ENCODE measurements at regions not wholly inside any gene's neighbourhood (a gene's known extent, or its start where the extent isn't known, plus 50 kb on each side); places are given as distances from the start of the nearest gene placed in this dataset.
"Not testable (repeated sequence)": the region's sequence is repeated elsewhere in the genome, so short reads cannot be mapped to it uniquely, and the experiment has no call there.

DNA sequence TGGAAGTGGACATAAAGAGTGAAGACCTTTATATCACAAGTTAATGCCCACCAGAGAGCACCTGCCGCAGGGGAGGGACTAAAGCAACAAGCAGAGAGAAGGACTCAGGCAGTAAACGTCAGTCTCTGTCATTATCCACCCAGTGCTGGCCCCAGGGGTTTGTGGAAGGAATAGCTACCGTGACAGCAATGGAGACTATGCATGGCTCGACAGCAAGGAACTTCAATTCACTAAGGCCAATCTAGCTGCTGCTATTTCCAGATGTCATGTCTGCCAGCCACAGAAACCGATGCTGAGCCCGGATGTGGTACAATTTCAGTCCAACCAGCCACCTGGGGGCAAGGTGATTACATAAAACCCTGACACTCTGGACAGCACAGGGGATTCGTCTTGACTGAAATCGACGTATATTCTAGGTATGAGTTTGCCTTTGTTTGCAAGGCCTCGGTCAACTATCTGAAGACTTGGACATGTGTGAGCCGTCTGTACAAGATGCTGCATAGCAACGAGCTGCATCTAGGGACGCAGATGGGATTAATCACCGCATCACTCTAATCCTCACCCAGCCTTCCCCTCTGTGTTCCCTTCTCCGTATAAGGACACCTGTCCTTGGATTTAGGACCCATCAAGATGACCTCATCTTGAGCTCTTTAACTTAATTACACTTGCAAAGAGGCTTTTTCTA is 154.1 kb upstream of the SH3BP4 start:
- no peak for DNase-seq

DNA sequence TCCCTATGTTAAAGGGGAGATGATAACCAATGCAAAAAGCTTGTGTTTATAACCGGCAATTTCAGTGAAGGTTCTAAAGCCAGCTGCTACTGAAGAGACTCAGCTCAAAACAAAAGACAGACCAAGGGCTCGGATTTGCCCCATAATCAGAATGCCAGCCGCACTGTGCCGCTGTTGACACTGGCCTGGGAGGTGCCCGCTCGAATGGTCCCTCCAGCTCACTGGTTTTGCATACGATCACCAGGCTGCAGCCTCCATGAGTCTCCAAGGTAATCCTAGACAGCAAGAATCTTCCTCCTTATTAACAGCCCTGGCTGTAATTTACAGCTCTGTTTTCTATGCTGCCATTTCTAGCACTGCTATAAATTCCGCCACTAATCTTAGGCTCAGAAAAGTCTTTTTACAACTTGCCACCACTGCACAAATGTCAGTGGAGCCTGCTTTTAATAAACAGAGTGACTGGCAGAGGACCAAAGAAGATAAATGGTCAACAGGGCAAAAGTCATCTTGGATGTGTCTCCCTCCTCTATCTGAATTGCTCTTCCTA is 155.7 kb upstream of the SH3BP4 start:
- DNase-seq = peak in 1 of 2 donors; percentile 3

DNA sequence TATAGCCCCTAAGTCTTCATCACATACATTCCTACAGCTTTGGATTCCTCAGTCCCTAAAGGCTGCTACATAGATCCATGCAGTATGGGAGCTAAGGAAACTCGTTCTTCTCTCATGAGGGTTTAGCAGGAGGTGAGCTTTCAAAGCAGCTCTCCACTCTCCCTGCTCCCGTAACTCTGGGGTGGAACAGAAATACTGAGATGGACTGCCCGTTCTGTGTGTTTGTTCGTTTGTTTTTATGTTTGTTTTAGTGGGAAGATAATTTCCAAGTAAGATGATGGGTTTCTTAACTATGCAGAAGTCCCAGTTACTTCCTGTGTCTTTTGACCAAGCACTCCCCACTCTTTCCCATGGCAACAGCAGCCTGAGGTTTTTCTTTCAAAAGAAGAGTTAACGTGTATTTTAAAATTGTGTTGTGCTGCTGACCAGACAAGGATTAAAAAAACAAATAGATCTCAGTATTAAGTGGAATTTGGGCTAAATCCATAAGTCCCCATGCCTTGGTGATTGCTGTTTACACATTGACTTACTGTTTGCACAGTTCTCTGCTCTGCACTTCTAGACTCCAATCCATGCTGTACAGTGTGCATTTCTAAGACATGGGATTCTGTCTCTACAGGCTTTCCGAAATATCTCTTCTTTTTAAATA is 156.4 kb upstream of the SH3BP4 start:
- no peak for DNase-seq

DNA sequence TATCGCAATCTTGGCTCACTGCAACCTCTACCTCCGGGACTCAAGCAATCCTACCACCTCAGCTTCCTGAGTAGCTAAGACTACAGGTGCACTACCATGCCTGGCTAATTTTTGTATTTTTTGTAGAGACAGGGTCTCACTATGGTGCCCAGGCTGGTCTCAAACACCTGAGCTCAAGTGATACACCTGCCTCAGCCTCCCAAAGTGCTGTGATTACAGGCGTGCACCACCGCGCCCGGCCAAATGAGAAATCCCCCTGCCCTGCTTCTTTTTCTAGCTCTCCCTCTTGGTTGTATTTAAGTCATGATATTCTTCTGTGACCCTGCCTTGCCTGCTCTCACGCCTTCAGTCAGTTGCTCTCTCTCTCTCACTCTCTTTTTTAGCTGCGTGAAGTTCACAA is 157.0 kb upstream of the SH3BP4 start:
- no peak for DNase-seq

DNA sequence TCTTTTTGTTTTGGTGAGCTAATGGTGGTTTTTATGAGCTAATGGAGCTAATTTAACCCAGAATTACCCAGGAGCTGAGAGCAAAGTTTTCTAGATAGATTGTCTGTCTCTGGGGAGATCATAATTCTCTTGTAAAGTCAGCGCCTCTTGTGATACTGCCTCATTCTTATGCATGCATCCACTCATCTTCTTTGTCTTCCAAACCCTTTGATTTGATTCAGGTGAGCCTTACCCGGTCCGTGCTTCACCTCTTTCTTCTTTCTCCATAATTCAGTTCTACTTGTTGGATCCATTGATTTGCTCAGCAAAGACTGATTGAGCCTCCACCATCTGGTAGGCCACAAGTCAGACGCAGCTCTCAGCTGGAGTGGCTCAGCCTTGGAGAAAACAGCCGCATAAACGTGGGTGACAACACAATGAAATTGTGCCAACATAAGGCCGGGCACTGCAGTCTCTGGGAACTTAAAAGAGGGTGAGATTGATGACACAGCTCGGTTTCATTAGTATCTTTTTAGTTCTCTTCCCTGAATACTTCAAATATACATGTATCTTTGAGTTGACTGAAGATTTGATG is 158.5 kb upstream of the SH3BP4 start:
- DNase-seq = no peak

DNA sequence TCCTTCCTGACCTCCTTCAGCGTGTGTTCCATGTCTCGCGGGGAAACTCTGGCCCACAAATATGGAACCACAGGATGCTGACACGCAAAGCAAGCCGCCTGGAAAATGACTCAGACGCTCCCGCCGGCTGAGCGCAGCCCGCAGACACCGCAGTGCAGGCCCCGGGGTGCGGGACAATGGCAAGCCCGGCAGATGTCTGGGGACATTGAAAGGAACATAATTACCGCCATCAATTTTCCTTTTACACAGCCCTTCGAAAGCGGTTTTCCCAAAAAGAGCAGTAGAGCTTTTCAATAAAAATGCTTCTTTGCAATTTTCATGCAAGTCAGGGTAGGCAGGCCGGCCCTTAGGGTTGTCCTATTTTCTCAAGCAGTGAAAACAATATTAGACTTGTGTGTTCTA is 159.2 kb upstream of the SH3BP4 start:
- DNase-seq = peak in 1 of 2 donors; percentile 16

DNA sequence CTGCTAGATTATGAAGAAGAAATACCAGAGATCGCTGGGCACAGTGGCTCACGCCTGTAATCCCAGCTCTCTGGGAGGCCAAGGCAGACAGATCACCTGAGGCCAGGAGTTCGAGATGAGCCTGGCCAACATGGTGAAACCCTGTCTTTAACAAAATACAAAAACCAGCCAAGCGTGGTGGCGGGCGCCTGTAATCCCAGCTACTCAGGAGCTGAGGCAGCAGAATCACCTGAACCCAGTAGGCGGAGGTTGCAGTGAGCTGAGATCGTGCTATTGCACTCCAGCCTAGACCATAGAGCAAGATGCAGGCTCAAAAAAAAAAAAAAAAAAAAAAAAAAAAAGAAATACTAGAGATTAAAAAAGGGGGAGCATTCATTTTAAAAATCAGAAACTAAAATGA is 159.7 kb upstream of the SH3BP4 start:
- not testable (repeated sequence) for DNase-seq

DNA sequence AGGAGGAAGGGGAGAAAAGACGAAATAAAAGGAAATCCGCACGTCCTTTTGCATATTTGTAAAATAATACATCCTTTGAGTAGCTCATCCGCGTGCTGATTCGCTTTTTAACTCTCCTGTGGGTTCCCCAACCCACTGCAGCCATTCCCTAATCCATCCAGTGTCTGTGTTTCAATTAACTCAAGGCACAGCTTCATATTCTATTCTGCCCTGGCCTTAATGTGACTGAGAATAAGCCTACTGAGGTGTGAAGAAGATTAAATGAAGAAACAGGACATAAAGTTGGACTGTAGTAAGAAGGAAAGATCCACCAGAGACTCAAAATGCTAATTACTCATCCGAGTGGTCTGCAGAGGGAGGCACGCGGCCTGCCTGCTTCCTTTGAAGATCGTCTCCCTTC is 161.4 kb upstream of the SH3BP4 start:
- no peak for DNase-seq

DNA sequence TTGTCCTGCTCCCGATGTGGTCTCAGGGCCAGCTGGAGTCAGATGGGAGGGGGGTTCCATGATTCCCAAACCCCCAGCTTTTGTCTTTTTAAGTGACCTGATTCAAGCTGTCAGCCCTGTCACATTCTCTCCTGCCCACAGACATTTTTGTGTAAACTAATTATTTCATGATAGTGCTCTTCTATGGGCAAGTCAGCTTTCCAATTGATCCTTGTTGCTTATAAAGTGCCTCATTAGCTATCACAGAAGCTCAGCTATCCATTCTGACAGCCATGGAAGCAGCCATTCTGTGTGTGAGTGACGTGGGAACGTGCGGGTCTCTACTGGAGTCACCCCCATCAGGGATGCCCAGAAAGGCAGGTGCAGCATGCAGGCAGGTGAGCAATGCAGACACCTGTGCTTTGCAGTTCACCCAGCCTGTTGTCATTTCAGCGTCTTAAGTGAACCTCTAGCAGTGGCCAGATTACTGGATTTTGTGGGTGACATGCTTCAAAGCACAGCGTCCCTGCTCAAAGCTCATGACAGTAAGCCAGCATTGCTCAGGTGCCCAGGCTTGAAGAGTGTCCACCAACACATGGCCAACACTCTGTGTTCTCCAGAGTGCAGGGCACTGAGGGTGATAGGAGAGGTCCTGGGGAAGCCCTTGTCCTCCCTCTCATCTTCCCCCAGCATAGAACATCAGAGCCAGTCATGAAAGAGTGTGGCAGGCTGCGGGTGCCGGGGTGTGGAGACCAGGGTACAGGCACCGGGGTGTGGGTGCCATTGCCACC is 162.1 kb upstream of the SH3BP4 start:
- DNase-seq = no peak

DNA sequence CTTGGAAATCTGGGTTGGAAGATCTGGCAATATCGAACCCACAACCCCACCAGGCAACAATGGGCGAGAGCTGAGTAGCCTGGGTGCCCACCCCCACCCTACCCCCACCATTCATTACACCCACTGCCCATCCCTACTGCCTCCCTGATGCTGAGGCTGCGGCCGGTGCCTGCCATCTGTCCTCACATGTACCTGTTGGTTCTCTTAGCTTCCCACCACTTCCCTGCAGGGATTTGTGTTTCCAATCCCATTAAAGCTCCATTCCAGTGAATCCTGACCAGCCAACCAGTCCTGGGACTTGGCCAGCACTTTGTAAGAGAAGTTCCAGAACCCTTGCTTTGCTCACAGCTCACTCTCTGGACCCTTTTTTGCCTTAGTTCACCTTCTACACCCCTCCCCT is 163.0 kb upstream of the SH3BP4 start:
- DNase-seq = no peak

DNA sequence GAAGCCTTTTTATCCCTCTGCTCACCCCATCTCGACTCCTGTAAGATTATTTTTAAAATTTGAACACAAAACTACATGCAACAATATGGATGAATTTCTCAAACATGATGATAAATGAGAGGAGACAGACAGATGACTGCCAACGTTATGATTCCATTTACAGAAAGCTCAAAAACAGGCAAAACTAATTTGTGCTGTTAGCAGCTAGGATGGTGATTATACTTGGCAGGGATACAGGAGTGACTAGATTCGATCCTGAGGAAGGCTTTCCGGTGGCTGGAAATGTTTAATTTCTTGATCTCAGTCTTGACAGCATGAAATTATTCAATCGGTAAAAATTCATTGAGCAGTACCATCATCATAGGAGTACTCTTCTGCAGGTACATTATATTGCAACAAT is 163.4 kb upstream of the SH3BP4 start:
- DNase-seq = no peak

DNA sequence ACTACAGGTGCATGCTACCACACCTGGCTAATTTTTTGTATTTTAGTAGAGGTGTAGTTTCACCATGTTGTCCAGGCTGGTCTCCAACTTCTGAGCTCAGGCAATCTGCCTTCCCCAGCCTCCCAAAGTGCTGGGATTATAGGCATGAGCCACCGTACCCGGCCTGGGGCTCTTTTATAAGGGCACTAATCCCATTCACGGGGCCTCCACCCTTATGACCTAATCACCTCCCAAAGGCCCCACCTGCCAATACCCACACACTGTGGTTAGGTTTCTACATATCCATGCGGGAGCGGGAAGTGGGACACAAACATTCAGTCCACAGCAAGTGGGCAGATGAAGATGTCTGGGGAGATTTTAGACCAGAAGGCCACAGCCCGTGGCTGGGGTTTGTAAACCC is 164.7 kb upstream of the SH3BP4 start:
- DNase-seq = no peak

DNA sequence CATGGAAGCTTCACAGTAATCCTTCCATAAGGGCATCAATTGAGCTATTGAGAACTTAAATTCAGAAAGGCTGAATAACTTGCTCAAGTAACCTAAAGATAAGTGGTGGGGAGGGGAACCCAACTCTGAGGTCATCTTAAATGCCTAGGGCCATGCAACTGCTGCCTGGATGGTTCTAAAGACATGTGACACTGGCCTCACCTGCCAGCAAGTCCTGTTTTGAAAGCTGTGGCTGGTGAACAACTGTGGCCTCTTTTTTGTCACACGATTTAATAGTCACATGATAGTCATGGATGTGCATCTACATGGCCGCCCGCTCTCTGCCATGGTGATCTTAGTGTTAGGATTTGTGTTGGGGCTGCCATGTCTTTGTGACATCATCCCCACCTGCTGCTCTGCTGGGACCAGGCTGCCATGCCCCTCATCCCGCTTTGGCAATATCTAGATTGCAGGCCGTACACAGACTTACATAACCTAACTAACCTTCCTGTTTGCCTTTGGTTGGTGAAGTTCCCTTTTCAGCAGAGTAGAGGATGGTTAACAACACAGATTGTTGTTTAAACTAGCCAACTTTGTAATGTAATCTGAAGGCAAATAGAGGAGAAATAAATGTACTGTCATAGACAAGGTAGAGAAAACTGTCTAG is 177.9 kb upstream of the SH3BP4 start:
- no peak for DNase-seq

DNA sequence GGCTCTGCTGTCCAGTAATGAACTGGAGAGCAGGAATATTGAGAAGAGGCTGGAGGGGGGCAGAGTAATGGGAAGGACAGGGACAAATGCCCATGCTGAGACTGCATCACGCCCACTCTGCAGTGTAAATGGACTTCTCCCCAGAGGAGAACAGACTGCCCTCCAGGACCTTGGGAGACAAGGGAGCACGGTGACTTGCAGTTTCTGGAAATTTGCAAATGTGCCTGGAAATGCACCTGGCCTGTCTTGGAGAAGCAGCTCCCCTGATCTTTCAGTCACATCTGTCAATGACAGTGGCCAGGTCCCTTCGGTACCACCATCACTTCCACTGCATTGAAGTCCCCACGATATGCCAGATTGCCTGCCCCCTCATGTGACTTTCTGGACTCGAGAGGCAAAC is 178.7 kb upstream of the SH3BP4 start:
- no peak for DNase-seq

DNA sequence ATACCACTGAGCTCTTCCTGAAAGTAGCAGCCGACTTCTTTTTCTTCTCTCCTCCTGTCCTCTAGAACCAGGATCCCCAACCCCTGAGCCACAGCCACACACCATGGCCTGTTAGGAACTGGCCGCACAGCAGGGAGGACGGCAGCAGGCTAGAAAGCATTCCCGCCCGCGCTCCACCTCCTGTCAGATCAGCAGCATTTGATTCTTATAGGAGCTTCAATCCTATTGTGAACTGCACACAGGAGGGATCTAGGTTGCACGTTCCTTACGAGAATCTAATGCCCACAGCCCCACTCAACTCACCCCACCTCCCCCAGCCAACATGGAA is 179.1 kb upstream of the SH3BP4 start:
- DNase-seq = no peak

DNA sequence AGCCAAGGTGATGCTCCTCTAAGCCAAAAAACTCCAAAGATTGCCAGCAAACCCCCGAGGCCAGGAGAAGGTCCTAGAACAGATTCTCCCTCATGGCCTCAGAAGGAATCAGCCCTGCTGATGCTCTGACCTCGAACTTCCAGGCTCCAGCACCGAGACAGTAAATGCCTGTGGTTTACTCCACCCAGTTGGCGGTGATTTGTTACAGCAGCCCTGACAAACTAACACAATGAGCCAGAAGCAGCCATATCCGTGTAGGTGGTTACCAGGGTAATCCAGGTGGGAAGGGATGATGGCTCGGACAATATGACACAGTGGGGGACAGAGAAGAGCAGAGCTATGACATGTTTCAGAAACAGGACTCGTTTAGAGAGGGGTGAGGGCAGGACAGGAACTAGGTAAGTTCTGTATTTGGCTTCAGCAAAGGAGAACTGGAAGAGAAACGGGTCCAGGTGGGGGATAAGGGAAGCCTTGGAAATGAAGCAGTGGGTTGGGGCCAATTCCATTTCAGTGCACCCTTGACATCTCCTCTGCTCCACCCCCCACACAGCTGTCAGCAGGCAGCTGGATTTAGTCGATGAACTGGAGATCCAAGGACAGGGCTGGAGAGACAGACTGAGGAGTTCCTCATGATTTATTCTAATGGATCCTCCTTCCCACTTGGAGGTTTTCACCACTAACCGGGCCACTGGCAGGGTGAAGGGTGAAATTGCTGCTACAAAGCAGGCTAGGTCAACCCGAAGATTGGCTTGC is 179.7 kb upstream of the SH3BP4 start:
- DNase-seq = no peak

DNA sequence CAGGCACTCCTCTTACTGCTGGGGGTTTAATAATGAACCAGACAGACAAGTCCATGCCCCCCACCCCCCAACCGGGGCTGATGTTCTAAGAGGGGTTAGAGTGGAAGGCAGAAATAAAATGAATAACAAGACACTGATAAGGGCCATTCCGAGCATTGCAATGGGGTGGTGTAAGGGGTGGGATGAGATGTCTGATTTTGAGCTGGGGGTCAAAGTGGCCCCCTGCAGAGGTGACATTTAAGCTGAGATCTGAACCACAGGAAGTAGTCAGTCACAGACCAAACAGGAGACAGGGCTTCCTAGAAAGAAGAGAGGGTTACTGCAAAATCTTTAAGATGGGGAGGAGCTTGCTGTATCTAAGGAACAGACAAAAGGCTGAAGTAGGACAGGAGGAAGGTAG is 180.6 kb upstream of the SH3BP4 start:
- no peak for DNase-seq

DNA sequence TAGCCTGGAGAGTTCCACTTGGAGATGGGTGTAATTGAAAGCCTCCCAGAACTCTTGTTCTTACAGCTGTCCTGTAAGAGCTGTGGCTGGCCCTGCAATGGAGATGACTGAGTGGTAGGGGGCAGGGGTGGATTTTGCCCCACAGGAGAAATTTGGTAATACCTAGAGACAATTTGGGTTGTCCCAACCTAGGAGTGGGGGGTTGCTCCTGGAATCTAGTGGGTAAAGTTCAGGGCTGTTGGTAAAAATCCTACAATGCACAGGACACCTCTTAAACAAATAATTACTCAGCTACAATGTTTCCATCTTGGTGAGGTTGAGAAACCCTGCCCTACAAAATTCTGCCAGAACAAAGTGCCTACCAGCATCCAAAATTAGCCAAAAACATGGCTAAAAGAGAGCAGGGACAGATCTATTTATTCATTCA is 181.1 kb upstream of the SH3BP4 start:
- DNase-seq = no peak

DNA sequence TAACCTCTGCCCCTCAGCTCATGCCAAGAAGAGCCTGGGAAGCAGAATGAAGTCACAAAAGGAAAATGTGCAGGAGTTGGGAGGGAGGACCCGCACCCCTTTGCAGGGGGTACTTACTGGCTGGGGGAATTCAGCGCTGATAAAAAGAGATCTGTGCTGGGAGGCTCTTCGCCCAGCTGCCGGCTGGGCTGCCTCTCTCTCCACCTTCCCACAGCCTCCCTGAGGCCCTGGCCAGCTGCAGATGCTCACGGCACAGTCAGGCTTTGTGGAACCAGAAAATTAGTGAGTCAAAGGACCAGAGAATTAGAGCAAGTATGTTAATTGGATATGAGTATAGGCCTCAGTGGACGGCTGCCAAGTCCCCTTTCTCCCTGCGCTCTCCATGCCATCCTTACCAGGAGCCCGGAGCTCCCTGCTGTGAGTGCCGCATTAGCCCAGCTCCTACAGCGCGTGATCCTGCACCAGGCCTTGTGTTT is 181.7 kb upstream of the SH3BP4 start:
- no peak for DNase-seq

DNA sequence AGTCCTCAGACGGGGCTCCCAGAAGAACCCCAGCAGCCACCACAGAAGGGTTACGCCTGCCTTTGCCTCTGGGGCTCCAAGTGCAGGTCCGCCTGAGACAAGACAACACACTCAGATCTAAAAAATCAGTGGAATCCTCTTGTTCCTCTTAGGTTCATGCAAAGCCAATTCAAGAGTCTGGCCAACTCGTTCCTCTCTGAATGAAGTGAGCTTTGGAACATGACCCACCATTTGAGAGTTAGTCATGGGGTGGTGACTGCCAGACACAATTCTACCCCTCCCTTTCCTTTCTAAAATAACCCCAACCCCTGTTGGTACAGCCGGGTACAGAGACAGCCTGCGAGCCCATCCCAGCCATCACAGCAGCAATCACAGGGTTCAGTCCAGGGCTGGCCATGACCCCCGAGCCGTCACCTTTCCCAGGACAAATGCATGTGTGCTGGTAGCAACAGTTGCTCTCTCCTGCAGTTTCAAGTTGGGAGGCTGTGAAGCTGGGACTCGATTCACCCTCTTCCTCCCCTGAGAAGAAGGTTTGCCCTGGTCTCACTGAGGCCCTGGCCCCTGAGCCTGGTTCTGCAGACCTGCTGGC is 183.1 kb upstream of the SH3BP4 start:
- DNase-seq = no peak

DNA sequence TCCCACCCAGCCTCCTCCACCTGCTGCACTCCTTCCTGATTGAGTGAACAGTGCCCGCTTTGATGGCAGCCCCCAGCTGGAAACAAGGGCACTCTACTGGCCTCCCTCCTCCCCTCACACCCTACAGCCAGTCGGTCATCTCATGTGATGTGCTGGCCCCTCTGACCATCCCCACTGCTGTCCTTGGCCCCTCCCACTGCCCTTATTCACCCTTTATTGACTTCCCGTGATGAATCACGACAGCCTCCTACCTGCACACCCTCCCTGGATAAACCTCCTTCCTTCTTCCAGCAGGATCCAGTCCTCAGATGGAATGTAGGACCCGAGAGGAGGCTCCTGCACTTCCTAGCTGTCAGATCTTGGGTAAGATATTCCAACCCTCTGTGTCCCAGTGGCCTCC is 186.5 kb upstream of the SH3BP4 start:
- no peak for DNase-seq

DNA sequence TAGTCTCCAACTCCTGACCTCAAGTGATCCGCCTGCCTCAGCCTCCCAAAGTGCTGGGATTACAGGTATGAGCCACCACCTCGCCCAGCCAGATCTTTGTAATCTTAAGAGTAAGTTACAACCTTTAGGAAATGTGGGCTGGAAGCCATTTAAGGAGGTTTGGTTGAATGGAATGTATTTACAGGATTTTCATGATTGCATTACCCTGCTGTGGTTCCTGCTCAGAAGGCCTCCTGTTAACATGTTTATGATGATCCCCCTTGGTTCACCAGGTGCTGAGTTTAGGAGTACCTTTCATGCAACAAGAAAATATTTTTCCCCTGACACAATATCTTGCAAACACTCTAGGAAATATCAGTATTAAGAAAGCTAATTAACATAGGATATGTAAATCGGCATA is 187.4 kb upstream of the SH3BP4 start:
- DNase-seq = no peak

Data from hippocampal formation (tissue), 2 donors.